NAMALWA (cell line): ENCODE measurements at regions not wholly inside any gene's neighbourhood (a gene's known extent, or its start where the extent isn't known, plus 50 kb on each side); places are given as distances from the start of the nearest gene placed in this dataset.
"Not testable (repeated sequence)": the region's sequence is repeated elsewhere in the genome, so short reads cannot be mapped to it uniquely, and the experiment has no call there.

Experiments used
- DNase-seq: peaks from one replicate; pipeline ENCODE4 v3.0.0-alpha.2; 2015; ENCODE audit warnings: low spot score

- DNase-seq = no peak
These were observed 144.0 kb upstream of the PHACTR3 start for GRCh38 chr20:59460352-59460751.

- DNase-seq = no peak
These were observed 142.8 kb upstream of the PHACTR3 start for GRCh38 chr20:59461526-59461925.

- DNase-seq = no peak
These were observed 142.1 kb upstream of the PHACTR3 start for GRCh38 chr20:59462249-59462648.

GRCh38 chr20:59463541-59463940 is 140.8 kb upstream of the PHACTR3 start:
- no peak for DNase-seq

GRCh38 chr20:59466107-59466815 is 138.1 kb upstream of the PHACTR3 start:
- no peak for DNase-seq

- DNase-seq = no peak
These were observed 135.5 kb upstream of the PHACTR3 start for GRCh38 chr20:59468831-59469230.

GRCh38 chr20:59469267-59470252 is 134.8 kb upstream of the PHACTR3 start:
- peak; percentile 6 for DNase-seq

- no peak for DNase-seq
These were observed 133.8 kb upstream of the PHACTR3 start for GRCh38 chr20:59470521-59470920.

GRCh38 chr20:59471653-59472421 is 132.5 kb upstream of the PHACTR3 start:
- DNase-seq = no peak

GRCh38 chr20:59473742-59474141 is 130.6 kb upstream of the PHACTR3 start:
- DNase-seq = no peak

- DNase-seq = no peak
These were observed 123.3 kb upstream of the PHACTR3 start for GRCh38 chr20:59481067-59481466.

GRCh38 chr20:59481477-59482018 is 122.8 kb upstream of the PHACTR3 start:
- DNase-seq = no peak

GRCh38 chr20:59482351-59483187 is 121.8 kb upstream of the PHACTR3 start:
- no peak for DNase-seq

- no peak for DNase-seq
These were observed 120.9 kb upstream of the PHACTR3 start for GRCh38 chr20:59483481-59483880.

- DNase-seq = no peak
These were observed 120.1 kb upstream of the PHACTR3 start for GRCh38 chr20:59484228-59484627.

- DNase-seq = no peak
These were observed 118.5 kb upstream of the PHACTR3 start for GRCh38 chr20:59485576-59486454.

- DNase-seq = not testable (repeated sequence)
These were observed 115.9 kb upstream of the PHACTR3 start for GRCh38 chr20:59488459-59488858.

- DNase-seq = not testable (repeated sequence)
These were observed 113.9 kb upstream of the PHACTR3 start for GRCh38 chr20:59490196-59491004.

GRCh38 chr20:59491884-59492283 is 112.5 kb upstream of the PHACTR3 start:
- no peak for DNase-seq
